Astrocyte of the cerebellum (primary cell): ENCODE measurements at regions not wholly inside any gene's neighbourhood (a gene's known extent, or its start where the extent isn't known, plus 50 kb on each side); places are given as distances from the start of the nearest gene placed in this dataset.

Experiments used
- DNase-seq: peaks from one replicate; pipeline ENCODE4 v3.0.0-alpha.2; 2011; ENCODE audit warnings: low read depth
- H3K4me3 ChIP-seq: 2 replicates; pipeline ENCODE4 v1.5.1; 2011; ENCODE audit warnings: mild to moderate bottlenecking, low read depth, low read length, moderate library complexity
- in situ Hi-C: cut with HindIII; loops from 2 replicates; pipeline ENCODE4 v1.10.0; 2017; ENCODE audit warnings: low sequenced_read_pairs
- TF ChIP-seq, protein P1 (sequence below): IDR thresholded peaks from 2 replicates; pipeline ENCODE4 v1.5.1; 2012; ENCODE audit warnings: low read length, low read depth, moderate library complexity, mild to moderate bottlenecking; ENCODE audit errors: missing control alignments

- TF ChIP-seq, protein P1, sequence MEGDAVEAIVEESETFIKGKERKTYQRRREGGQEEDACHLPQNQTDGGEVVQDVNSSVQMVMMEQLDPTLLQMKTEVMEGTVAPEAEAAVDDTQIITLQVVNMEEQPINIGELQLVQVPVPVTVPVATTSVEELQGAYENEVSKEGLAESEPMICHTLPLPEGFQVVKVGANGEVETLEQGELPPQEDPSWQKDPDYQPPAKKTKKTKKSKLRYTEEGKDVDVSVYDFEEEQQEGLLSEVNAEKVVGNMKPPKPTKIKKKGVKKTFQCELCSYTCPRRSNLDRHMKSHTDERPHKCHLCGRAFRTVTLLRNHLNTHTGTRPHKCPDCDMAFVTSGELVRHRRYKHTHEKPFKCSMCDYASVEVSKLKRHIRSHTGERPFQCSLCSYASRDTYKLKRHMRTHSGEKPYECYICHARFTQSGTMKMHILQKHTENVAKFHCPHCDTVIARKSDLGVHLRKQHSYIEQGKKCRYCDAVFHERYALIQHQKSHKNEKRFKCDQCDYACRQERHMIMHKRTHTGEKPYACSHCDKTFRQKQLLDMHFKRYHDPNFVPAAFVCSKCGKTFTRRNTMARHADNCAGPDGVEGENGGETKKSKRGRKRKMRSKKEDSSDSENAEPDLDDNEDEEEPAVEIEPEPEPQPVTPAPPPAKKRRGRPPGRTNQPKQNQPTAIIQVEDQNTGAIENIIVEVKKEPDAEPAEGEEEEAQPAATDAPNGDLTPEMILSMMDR = no peak
- DNase-seq = no peak
- H3K4me3 ChIP-seq = no peak overlapping the region
- in situ Hi-C loops = loop anchor here (5.0 to 10.0 kb wide), 2 partner anchors 47 to 99 kb away; no protein-coding TSS in a partner anchor
These were observed 132.8 kb downstream of the PTPRS start for GRCh38 chr19:5207806-5208205.

DNA sequence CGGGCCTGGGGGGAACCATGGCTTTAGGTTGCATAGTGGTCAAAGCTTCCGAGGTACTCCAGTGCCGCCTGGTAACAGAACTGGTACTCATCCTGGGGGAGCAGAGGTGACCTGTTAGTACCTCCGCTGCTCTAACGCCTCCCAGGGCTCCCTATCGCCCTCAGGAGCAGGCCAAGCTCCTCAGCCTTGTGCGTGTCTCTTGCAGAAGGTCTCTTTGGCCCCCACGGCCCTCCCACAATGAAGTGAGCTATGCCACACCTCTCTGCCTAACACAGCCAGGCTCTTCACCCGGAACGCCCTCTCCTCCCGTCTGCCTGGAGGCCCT is 133.9 kb downstream of the PTPRS start:
- TF ChIP-seq, protein P1 = no peak
- DNase-seq = no peak
- in situ Hi-C loops = loop anchor here (5.0 to 10.0 kb wide), 2 partner anchors 48 to 101 kb away; no protein-coding TSS in a partner anchor
- no peak overlapping the region for H3K4me3 ChIP-seq

GRCh38 chr19:5205937-5206750 is 134.5 kb downstream of the PTPRS start:
- in situ Hi-C loops = loop anchor here (5.0 to 10.0 kb wide), 2 partner anchors 49 to 101 kb away; no protein-coding TSS in a partner anchor

DNA sequence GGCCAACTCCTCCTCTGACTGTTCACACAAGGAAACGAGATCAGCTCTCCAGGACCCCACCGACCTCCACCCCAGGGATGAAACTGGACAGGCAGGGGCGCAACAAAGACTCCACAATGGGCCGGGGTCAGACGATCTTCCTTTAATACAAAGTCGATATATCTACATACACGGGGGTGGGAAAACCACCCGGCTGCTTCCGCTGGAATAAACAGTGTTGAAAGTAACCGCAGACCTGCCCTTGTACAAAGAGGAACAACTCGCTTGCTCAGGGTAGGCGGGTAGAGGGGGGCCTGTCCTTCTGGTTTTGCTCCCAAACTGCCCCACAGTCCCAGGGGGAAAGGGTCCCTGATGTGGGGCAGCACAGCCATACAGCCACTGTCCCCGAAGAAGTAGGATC is 135.2 kb downstream of the PTPRS start:
- H3K4me3 ChIP-seq = no peak overlapping the region

More at GRCh38 chr19:5205937-5206750, 134.5 kb downstream of the PTPRS start:
- TF ChIP-seq, protein P1 = no peak
- H3K4me3 ChIP-seq = no peak overlapping the region
- DNase-seq = no peak

DNA sequence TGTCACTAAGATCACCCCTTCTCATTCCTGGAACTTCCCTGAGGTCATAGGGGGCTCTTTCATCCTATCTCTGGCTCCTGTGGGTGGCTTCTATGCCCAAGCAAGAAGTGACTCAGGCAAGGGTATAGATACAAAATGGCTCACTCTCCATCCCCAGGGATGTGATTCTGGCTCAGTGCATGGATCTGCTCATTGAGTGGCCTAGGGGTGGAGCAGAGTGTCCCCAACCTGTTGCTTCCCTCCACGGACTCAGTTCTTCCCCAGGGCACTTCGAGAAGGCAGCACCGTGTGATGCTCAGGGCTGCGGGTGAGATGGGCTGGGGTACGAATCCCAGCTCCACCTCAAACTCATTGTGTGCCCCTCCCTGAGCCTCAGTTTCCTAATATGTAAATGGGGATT is 136.4 kb downstream of the PTPRS start:
- no peak for DNase-seq
- in situ Hi-C loops = loop anchor here (10.0 kb wide), 1 partner anchor 51 kb away; no protein-coding TSS in a partner anchor
- TF ChIP-seq, protein P1 = no peak
- no peak overlapping the region for H3K4me3 ChIP-seq

More for the DNA sequence above, 135.2 kb downstream of the PTPRS start:
- in situ Hi-C loops = loop anchor here (5.0 to 10.0 kb wide), 2 partner anchors 49 to 102 kb away; no protein-coding TSS in a partner anchor
- no peak for DNase-seq
- TF ChIP-seq, protein P1 = no peak
